ENCODE measurements at regions not wholly inside any gene's neighbourhood (a gene's known extent, or its start where the extent isn't known, plus 50 kb on each side); places are given as distances from the start of the nearest gene placed in this dataset.

DNA sequence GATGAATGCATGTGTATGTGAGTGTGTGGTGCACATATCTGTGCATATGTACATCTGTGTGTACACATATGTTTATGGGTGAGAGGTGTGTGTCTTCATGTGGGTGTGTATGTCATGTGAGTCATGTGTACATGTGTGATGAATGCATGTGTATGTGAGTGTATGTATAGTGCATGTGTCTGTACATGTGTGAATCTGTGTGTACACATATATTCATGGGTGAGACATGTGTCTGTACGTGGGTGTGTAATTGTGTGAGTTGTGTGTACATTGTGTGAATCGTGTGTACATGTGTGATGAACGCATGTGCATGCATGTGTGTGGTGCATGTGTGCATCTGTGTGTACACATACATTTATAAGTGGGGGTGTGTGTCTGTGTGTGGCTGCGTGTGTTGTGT, 146.9 kb upstream of the TMEM132C start:
- Histone ChIP-seq H3K27ac (no peak overlapping the region), H3K4me3 (no peak overlapping the region)

DNA sequence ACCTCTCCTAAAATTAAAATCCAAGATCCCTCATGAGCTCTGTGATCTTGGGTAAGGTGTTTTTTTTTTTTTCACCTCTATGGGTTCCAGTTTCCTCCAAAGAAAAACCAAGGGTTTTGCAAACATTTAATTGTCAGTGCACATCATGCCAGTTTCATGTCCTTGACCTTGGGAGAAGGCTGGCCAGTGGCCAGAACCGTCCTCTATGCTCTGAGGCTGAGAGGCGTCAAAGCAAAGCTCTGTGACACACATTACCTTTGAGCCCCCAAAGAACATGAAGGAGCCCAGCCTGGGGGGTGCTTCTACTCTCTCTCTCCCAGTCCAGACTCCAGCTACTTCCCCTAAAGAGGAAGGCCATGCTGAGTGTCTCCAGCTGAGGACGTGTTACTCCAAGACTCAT, 145.5 kb upstream of the TMEM132C start:
- Histone ChIP-seq H3K4me3 (no peak overlapping the region), H3K27ac (no peak overlapping the region)

DNA sequence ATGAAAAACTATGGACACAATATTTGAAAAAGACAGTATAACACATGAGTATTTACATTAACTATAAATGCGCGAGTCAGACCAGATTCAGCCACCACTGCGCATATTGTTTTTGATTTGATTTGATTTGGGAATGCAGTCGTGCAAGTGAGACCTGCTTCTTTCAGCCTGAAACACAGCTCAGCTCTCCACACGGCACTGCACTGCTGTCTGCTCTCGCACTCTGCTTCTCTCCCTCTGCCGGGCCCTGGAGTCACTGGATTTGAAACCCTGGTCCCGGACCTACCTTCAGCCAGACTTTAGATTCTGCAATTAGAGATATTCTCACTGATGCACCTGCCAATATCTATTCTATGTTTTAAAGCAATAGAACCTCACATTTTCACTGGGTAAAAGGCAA, 143.9 kb upstream of the TMEM132C start:
- Histone ChIP-seq H3K4me3 (no peak overlapping the region), H3K27ac (no peak overlapping the region)

DNA sequence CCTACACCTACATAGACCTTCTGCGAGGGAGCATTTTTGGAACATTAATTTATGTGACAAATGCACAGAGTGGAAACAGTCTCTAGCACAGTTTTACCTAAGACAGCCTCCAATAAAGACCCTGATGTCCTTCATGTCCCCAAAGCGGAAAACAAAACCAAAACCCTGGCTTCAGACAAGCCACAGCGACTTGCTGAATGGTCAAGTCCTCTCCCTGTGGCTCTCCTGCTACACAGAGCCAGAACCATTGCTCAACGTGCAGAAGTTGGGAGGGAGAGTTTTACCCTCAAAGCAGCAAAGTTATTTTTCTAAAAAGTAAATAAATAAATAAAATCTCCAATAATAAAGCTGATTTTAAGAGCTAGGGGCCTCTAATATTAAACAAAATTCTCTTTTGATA, 135.0 kb upstream of the TMEM132C start:
- Histone ChIP-seq H3K27ac (no peak overlapping the region), H3K4me3 (no peak overlapping the region)

DNA sequence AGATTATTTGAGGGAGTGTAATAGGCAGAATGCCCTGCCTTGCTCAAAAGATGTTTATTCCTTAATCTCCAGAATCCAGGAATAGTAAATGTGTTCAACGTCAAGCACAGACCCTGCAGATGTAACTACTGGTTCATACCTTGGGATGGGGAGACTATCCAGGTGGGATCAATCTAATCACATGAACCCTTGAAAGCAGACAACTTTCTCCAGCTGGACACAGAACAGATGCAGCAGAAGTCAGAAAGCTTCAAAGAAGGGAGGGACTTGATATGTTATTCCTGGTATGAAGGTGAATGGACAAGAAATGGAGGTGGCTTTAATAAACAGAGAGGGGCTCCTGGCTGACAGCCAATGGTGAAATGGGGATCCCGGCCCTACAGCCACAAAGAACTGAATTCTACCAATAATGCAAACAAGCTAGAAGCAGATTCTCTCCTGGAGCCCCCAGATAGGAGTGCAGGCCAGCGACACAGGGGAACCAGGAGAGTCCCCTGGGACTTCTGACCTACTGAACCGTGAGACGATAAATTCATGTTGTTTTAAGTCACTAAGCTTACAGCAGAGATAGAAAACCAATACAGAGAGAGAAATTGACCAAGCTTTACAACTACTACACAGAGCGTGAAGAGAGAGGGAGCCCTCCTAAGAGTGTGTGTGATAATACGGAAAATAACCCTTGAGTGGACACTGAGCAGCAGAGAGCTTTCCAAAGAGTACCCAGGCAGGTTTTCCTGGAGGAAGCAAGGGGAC, 133.5 kb upstream of the TMEM132C start:
- H3K4me3 ChIP-seq = no peak overlapping the region
- H3K27ac ChIP-seq = no peak overlapping the region

DNA sequence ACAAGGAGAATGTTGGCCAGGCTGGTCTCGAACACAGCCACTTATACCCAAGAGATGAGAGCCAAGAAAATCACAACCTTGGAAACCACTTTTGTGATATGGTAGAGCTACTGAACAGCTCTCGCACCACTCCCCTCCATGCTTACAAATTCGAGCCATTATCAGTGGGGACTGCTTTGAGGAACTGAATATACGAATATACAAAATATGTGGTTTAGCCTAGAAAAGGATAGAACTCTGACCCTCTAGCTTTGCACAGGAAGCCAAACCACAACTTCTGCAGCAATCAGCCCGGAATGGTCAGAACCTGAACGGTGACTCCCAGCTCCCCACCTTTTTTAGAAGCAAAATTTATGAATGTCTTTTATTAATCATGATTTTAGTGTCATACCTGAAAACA, 129.8 kb upstream of the TMEM132C start:
- no peak overlapping the region for H3K27ac ChIP-seq
- H3K4me3 ChIP-seq = no peak overlapping the region

DNA sequence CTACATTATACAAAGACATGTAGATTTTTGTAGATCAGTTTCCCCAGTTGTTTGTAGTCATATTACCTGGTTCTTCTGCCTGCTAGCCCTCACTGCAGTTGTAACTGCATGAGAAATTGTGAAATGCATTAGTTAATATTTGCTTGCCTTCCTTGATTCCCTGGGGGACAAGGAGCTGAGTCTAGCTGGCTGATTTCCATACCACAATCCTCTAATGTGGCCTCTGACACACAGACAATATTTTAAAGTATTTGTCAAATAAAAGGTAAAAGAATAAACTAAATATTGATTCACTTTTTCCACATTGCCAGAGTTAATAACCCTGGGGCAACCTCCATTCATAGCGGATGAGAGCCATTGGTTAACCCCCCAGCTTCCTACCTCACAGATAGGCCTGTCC, 128.8 kb upstream of the TMEM132C start:
- Histone ChIP-seq H3K4me3 (no peak overlapping the region), H3K27ac (no peak overlapping the region)

DNA sequence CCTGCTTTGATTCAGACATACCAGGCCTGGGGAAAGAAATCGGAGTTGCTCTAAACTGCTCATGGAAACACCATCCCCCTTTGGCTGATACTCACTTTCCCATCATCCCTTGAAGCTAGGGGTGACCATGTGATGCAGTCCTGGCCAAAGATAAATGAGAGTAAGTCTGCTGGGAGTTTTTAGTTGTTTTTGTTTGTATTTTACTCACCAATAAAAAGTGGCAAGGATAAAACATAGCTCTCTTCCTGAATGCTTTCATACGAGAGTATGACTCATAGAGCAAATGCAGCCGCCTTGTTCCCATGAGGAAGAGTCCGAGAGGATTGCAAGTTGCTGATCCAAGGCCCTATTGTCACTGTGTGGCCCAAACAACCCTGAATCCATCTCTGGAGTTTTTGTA, 126.4 kb upstream of the TMEM132C start:
- H3K4me3 ChIP-seq = no peak overlapping the region
- no peak overlapping the region for H3K27ac ChIP-seq

DNA sequence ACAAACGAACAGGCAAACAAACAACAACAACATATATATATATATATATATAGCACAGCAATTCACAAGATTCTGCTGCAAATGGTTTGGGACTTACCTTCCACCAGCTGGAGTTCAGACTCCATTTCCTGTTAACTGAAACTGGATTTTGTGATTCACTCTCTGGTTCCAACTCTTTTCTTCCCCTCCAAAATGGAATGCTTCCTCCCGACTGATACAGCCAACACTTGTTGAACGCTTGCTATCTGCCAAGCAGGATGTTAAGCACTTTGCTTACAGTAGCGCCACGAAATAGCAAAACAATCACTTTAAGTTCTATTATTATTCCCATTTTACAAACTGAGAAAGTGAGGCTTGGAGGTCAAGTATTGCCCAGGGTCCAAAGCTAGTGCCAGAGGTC, 116.0 kb upstream of the TMEM132C start:
- Histone ChIP-seq H3K27ac (no peak overlapping the region), H3K4me3 (no peak overlapping the region)

DNA sequence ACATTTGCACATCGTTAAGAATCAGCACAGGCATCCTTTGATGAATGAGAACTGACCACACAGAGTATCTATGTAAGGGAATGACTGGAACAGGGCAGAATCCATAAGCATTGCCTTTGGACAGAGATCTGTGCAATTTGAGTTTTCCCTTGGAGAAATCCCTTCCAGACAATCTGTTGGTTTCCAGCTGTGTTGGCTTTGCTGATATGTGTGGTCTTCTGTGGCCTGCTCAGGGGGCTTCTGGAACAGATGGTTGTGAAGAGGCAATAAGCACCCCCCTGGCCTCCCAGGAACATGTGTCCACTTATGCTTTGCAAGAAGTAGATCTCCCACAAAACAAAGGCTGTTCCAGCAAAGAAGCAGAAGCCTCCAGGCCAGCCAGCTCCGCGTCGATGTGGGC, 111.4 kb upstream of the TMEM132C start:
- no peak overlapping the region for H3K4me3 ChIP-seq
- no peak overlapping the region for H3K27ac ChIP-seq

DNA sequence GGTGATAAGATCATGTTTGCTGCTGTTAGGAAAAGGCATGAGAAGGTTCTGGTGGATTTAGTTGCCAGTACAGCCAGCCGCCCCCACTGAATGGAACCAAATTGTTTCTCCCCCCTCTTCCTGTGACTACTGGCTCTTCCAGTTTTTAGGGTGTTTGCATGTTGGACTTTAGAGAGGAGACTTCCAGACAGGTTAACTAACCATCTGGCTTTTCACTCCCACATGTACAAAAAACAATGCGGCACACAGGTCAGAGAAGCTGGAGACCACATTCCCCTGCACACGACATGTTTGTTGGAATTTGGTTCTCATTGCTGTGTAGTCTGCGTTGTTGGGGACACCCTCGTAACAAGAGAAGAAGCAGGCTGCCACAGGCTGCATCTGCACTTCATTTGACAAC, 103.9 kb upstream of the TMEM132C start:
- no peak overlapping the region for H3K27ac ChIP-seq
- H3K4me3 ChIP-seq = no peak overlapping the region

DNA sequence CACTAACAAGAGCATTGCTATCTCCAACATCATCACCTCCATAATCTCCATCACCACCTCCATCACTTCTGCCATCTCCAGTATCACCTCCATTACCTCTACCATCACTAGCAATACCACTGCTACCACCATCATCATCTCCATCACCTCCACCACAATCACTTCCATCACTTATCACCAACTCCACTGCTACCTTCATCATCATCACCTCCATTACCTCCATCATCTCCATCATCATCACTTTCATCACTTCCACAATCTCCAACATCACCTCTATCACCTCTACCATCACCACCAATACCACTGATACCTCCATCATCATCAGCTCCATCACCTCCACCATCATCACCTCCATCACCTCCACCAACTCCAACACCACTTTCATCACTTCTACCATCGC, 102.4 kb upstream of the TMEM132C start:
- H3K4me3 ChIP-seq = no peak overlapping the region
- no peak overlapping the region for H3K27ac ChIP-seq

DNA sequence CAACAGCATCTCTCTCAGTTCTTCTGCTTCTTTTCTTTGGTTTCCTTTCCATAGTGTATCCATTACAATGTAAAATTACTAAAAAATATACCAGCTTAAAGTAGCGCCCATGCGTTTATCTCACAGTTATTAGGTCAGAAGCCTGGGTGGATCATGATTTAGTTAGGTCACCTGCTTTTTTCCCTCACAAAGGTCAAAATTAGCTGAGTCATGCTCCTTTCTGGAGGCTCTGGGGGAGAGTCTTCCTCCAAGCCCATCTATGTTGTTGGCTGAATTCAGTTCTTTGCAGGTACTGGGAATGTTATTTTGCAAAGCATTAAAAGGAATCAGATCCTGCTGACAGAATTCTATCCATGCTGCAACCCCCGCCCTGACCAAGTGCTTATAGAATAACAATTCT, 101.6 kb upstream of the TMEM132C start:
- no peak overlapping the region for H3K27ac ChIP-seq
- no peak overlapping the region for H3K4me3 ChIP-seq

DNA sequence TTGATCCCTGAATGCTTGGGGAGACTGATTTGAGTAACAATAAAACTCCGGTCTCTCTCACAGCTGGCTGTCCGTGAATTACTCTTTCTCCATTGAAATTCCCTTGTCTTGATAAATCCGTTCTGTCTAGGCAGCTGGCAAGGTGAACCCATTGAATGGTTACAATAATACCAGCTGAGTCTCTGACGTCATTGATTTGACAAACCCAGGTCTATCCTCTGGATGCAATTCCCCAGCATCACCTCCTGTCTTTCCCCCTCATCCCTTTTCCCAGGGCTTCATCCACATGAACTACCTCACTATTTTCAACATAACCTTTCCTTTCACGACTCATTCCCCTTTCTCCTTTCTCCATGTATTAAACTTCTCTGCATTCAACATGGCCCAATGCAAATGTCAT, 98.7 kb upstream of the TMEM132C start:
- Histone ChIP-seq H3K4me3 (no peak overlapping the region), H3K27ac (no peak overlapping the region)

DNA sequence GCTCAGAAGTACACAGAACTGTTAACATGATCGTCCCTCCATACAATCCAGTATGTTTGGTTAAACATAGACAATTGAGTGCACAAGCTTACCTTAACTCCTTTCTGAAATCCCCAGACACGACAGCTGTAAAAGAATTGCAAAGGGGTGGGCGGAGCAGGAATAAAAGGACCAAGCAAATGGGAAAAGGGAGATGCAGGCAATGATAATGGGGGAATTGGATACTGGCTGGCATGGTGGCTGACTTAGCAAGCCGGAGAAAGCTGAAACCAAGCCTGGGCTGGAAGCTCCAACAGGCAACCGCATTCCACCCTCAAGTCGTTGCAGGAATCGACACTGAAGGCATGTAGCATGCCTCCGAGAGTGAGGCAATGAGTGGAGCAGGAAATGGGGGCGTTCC, 96.8 kb upstream of the TMEM132C start:
- Histone ChIP-seq H3K4me3 (no peak overlapping the region), H3K27ac (no peak overlapping the region)

DNA sequence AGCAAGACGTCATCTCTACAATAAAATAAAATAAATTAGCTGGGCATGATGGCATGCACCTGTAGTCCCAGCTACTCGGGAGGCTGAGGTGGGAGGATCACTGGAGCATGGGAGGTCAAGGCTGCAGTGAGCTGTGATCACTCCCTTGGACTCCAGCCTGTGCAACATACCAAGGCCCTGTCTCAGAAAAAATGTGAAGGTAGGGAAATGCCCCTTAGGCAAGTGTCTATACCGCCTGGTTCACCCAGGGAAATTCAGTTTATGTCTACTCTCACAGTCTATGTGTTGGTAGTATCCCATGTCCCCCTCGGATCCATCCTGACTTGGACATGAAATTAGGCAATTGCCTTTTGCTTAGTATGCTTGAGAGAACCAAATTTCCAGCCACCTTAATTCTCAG, 88.4 kb upstream of the TMEM132C start:
- Histone ChIP-seq H3K4me3 (no peak overlapping the region), H3K27ac (no peak overlapping the region)

DNA sequence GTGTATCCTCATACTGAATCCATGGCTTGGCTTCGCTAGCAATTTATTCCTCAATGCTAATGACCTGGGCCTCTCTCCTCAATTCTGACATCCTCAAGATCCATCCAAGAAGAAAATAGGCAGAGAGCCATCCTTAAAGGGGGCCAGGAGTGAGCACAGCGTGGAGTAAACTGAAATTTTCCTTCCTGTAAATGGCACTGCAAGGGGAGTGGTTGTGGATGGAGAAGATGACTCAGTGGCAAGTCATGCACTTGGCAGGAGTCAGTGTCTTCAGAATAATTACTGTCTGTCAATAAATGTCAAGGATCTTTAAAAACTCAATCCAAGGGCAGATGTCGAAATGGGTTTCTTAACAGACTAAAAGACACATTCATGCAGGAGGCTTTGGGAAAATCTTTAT, 88.0 kb upstream of the TMEM132C start:
- H3K4me3 ChIP-seq = no peak overlapping the region
- H3K27ac ChIP-seq = no peak overlapping the region

DNA sequence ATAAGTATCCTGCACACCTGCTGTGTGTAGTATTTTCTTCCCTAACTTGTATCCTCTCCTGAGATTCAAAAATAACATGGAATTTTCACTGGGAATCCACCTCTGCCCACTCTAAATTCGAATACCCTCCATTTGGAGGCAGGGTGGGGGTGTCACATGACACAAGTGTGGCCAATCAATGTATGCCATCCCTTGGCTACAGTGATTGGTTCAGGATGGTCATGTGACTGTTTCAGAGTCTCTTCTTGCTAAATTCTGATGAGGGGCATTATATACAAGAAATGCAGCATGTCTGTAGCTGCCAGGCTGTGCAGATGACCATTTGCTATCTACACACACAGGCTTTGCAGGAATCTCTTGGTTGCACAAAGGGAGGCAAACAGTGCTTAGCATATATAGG, 86.8 kb upstream of the TMEM132C start:
- Histone ChIP-seq H3K27ac (no peak overlapping the region), H3K4me3 (no peak overlapping the region)

DNA sequence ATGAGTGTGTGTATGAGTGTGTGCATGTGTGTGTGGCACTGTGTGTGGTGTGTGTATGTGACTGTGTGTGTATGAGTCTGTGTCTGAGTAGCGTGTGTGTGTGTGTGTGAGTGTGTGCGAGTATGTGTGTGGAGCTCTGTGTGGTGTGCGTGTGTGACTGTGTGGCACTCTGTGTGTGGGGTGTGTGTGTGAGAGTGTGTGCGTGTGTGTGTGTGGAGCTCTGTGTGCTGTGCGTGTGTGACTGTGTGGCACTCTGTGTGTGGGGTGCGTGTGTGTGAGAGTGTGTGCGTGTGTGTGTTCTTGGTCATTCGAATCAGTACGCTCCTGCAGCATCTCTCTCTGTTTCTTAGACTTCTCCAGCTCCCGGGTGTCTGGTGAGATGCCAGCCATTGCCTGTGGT, 76.9 kb upstream of the TMEM132C start:
- H3K27ac ChIP-seq = no peak overlapping the region
- no peak overlapping the region for H3K4me3 ChIP-seq

DNA sequence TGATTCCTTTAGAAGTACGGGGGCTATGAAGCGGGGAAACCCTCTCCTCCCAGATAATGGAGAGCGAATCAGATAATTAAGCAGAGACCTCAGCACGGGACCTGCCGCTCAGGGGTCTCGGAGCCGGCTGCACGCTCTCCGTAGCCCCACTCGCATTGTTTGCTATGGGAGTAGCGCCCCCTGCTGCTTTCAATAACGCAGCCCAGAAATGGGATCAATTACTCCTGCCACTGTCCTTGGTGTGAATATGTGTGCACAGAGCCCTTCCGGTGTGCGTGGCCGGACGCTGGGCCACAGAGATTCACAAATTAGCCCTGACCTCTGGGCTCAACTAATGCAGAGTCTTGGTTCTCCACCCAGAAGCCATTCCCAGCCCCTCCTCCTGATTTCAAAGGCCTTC, 76.4 kb upstream of the TMEM132C start:
- H3K4me3 ChIP-seq = no peak overlapping the region
- no peak overlapping the region for H3K27ac ChIP-seq

DNA sequence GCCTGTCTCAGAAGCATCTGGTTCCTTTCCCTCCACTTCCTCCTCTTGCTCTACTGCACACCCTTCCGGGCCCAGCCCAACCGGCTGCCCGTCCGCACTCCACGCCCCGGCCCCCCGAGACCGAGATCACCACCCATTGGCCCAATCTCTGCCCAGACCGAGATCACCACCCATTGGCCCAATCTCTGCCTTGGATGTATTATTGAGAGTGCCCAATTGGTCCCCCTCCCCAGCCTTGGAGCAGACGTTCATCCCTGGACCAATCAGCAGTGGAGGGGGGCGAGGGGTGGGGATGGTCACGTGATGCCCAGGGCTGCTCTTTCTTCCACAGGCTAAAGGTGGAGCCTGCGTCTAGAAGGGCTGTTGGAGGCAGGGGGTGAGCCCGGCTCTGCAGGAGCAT, 75.6 kb upstream of the TMEM132C start:
- Histone ChIP-seq H3K27ac (no peak overlapping the region), H3K4me3 (no peak overlapping the region)

DNA sequence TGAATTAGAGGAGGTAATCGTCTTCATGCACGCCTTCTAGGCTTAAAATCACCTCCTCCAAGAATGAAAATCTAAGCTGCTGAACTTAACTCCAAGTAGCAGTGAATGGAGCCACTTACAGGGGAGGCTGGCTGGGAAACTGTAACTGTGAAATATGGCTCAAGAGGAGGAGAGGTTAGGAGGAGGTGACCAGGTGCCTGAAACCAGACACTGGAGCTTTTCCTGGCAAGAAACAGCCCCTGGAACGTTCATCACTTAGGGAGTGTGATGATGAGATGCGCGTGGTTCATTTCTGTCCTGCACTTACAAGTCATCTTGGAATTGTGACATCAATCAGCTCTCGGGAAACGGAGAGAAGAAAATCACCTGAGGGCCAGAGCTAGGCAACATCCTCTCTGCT, 62.3 kb upstream of the TMEM132C start:
- Histone ChIP-seq H3K27ac (no peak overlapping the region), H3K4me3 (no peak overlapping the region)

DNA sequence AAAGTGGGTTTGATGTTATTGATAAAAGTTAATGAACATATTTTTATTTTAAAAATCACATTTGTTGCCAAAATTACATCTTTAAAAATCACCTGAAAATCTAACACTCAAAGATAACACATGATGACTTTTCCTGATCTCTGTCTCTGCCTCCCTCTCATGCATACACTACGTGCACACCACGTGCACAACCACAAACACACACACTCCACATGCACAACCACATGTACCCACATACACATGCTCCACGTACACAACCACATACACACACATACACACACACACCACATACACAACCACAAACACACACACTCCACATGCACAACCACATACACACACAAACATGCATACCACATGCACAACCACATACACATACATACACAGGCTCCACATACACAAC, 61.8 kb upstream of the TMEM132C start:
- no peak overlapping the region for H3K4me3 ChIP-seq
- H3K27ac ChIP-seq = no peak overlapping the region

Data from skin epidermis (tissue), 12 donors.